Naive thymus-derived CD4-positive, alpha-beta T cell (primary cell): ENCODE measurements at regions not wholly inside any gene's neighbourhood (a gene's known extent, or its start where the extent isn't known, plus 50 kb on each side); places are given as distances from the start of the nearest gene placed in this dataset.

Experiments used
- ATAC-seq: fragments of 150-1000 bp; cut with Tn5 transposase; 2 replicates; pipeline ENCODE4 v1.10.0; 2021; ENCODE audit warnings: mild to moderate bottlenecking, moderate library complexity
- CTCF ChIA-PET: fragments of 350-600 bp; sonication (Branson Sonifier 250); formaldehyde crosslinking; loops from one replicate; lab custom pipeline; 2021; ENCODE audit warnings: antibody characterized with exemption; lab: Charles Lee
- POLR2A ChIA-PET: fragments of 350-600 bp; sonication (Branson Sonifier 250); formaldehyde crosslinking; loops from one replicate; lab custom pipeline; 2021; ENCODE audit warnings: antibody characterized with exemption, inconsistent platforms; lab: Charles Lee
- DNase-seq, 9 donors: peaks; one replicate each; pipeline versions ENCODE4 v3.0.0 to v3.0.0-alpha.2; 2020 to 2022; ENCODE audit warnings: mixed read lengths in 1 of 9
- H3K27ac ChIP-seq: one replicate; pipeline ENCODE4 v1.7.0; 2013; ENCODE audit warnings: mild to moderate bottlenecking, low read depth, low read length, moderate library complexity
- H3K27me3 ChIP-seq, 2 donors: one replicate each; pipeline ENCODE4 v1.7.0; 2013; ENCODE audit warnings: low read length in 2 of 2, mild to moderate bottlenecking in 2 of 2, moderate library complexity in 2 of 2; ENCODE audit not compliant: control insufficient read depth in 2 of 2, insufficient read depth in 2 of 2
- H3K36me3 ChIP-seq, 3 experiments: 1 replicate in 2 of 3; 2 replicates in 1 of 3; pipeline ENCODE4 v1.7.0; 2013; ENCODE audit warnings: low read length in 3 of 3, mild to moderate bottlenecking in 3 of 3, moderate library complexity in 1 of 3; ENCODE audit not compliant: insufficient read depth in 3 of 3, control insufficient read depth in 2 of 3
- H3K4me1 ChIP-seq, 2 donors: one replicate each; pipeline ENCODE4 v1.7.0; 2013; ENCODE audit warnings: low read length in 2 of 2, mild to moderate bottlenecking in 2 of 2, moderate library complexity in 1 of 2; ENCODE audit not compliant: control insufficient read depth in 2 of 2, insufficient read depth in 2 of 2
- H3K4me3 ChIP-seq: 2 replicates; pipeline ENCODE4 v1.7.0; 2013; ENCODE audit warnings: mild to moderate bottlenecking, low read length
- H3K9me3 ChIP-seq, 3 experiments: 1 replicate in 2 of 3; 2 replicates in 1 of 3; pipeline ENCODE4 v1.7.0; 2013; ENCODE audit warnings: low read length in 3 of 3; ENCODE audit not compliant: control insufficient read depth in 2 of 3
- H3K27ac Mint-ChIP-seq, 9 donors: one replicate each; pipeline ENCODE4 v1.8.0; 2020 to 2022; ENCODE audit warnings: mixed read lengths in 9 of 9, mild to moderate bottlenecking in 8 of 9, moderate library complexity in 5 of 9, inconsistent platforms in 2 of 9
- H3K27me3 Mint-ChIP-seq, 5 donors: one replicate each; pipeline ENCODE4 v1.8.0; 2021 to 2022; ENCODE audit warnings: mixed read lengths in 5 of 5, mild to moderate bottlenecking in 1 of 5
- H3K36me3 Mint-ChIP-seq, 5 donors: one replicate each; pipeline ENCODE4 v1.8.0; 2020 to 2022; ENCODE audit warnings: mixed read lengths in 5 of 5, mild to moderate bottlenecking in 3 of 5, inconsistent platforms in 1 of 5
- H3K4me1 Mint-ChIP-seq, 7 donors: one replicate each; pipeline ENCODE4 v1.8.0; 2020 to 2022; ENCODE audit warnings: mixed read lengths in 7 of 7, mild to moderate bottlenecking in 3 of 7, inconsistent platforms in 1 of 7
- H3K4me3 Mint-ChIP-seq, 10 donors: one replicate each; pipeline ENCODE4 v1.8.0; 2020 to 2022; ENCODE audit warnings: mild to moderate bottlenecking in 10 of 10, mixed read lengths in 10 of 10, moderate library complexity in 6 of 10, inconsistent platforms in 2 of 10
- H3K9me3 Mint-ChIP-seq, 11 donors: one replicate each; pipeline ENCODE4 v1.8.0; 2020 to 2022; ENCODE audit warnings: mixed read lengths in 11 of 11, mild to moderate bottlenecking in 4 of 11, inconsistent platforms in 1 of 11, moderate library complexity in 1 of 11
- intact Hi-C, 2 donors: fragments of 100-400 bp; cut with micrococcal nuclease; formaldehyde crosslinking; loops; one replicate each; pipeline ENCODE4 v1.15.1; 2023

DNA sequence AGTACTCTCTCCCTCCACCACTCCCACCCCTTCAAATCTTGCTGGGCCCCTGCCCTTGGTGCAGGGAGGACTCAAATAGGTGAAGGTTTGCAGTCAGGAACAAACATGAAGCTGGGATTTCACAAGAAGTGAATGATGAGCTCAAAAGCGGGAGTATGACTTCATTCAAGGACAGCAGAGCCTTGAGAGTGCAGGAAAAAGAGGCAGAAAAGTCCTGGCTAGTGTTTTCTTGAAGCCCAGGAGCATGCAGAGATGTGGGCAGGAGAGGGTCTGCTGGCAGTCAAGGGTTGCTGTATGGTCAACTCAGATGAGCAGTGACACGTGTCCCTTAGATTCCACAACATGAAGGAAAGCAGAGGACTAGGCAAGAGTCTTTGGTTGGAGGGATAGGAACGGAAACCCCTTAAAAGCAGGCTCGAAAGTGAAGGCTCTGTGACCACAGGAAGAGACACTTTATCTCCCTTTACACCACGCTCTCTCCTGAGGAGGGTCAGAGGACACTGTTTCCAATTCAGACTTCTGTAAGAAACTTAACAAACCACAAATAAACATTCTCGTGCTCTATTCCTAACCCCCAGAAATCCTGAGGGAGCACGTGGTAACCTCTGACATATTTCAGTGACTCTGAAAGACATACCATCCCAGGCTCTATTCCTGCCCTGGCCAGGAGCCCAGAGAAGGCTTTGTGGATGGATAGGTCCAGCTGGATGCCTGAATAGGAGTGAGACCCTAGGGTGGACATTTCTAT lies 168.0 kb upstream of the NDN start:
- peaks cover 0 to 1% (median 0%) of the 10 kb centered on the region in 7 donors for H3K4me1 Mint-ChIP-seq
- Histone ChIP-seq H3K4me3 (no peak overlapping the region), H3K27ac (no peak overlapping the region), H3K9me3 (no peaks in the 10 kb centered on the region), H3K4me1 (no peaks in the 10 kb centered on the region), H3K27me3 (no peaks in the 10 kb centered on the region), H3K36me3 (no peaks in the 10 kb centered on the region)
- ChIA-PET CTCF (no interaction called here), POLR2A (no interaction called here)
- intact Hi-C loops, result no loop called here
- no peaks in the 10 kb centered on the region for H3K36me3 Mint-ChIP-seq
- ATAC-seq, result no peak
- no peak for DNase-seq
- peaks cover 0 to 15% (median 5%) of the 10 kb centered on the region in 11 donors for H3K9me3 Mint-ChIP-seq
- H3K27me3 Mint-ChIP-seq, result peaks cover 0 to 17% (median 3%) of the 10 kb centered on the region in 5 donors
- H3K4me3 Mint-ChIP-seq, result no peak overlapping the region
- H3K27ac Mint-ChIP-seq, result no peak overlapping the region

DNA sequence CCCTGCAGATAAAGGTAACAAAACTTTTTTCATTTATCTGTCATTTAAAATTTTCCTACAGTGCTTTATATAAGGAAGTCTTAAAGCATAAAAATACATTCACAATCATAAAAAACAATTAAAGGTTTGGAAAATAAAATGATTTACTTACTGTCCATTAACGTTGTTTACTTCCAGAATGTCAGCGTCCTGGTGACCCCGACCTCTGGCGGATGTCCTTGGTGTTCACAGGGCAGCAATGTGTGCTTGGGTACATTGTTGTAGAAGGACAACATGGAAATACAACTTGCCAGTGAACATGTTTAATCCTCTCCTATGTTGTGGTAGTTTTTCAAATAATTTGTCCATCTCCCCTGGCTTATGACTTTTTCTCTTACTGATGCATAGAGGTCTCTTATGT lies 168.8 kb upstream of the NDN start:
- DNase-seq (no peak), ATAC-seq (no peak)
- CTCF ChIA-PET, result no interaction called here
- Mint-ChIP-seq H3K27me3 (peaks cover 0 to 17% (median 3%) of the 10 kb centered on the region in 5 donors), H3K4me1 (peaks cover 0 to 1% (median 0%) of the 10 kb centered on the region in 7 donors), H3K27ac (no peak overlapping the region), H3K4me3 (no peak overlapping the region), H3K36me3 (no peaks in the 10 kb centered on the region), H3K9me3 (peaks cover 0 to 15% (median 5%) of the 10 kb centered on the region in 11 donors)
- H3K36me3 ChIP-seq, result no peaks in the 10 kb centered on the region
- no peak overlapping the region for H3K4me3 ChIP-seq
- no peak overlapping the region for H3K27ac ChIP-seq
- intact Hi-C loops, result no loop called here
- no peaks in the 10 kb centered on the region for H3K27me3 ChIP-seq
- POLR2A ChIA-PET, result no interaction called here
- H3K9me3 ChIP-seq, result no peaks in the 10 kb centered on the region
- no peaks in the 10 kb centered on the region for H3K4me1 ChIP-seq

- no peaks in the 10 kb centered on the region for H3K4me1 ChIP-seq
- H3K36me3 Mint-ChIP-seq, result peaks cover 0 to 4% (median 0%) of the 10 kb centered on the region in 5 donors
- H3K27me3 Mint-ChIP-seq, result peaks cover 0 to 17% (median 3%) of the 10 kb centered on the region in 5 donors
- H3K27ac Mint-ChIP-seq, result no peak overlapping the region
- ChIA-PET POLR2A (no interaction called here), CTCF (no interaction called here)
- H3K4me1 Mint-ChIP-seq, result peaks cover 0 to 1% (median 0%) of the 10 kb centered on the region in 7 donors
- intact Hi-C loops, result no loop called here
- H3K9me3 ChIP-seq, result no peaks in the 10 kb centered on the region
- no peak for DNase-seq
- no peak overlapping the region for H3K4me3 ChIP-seq
- H3K36me3 ChIP-seq, result no peaks in the 10 kb centered on the region
- H3K27ac ChIP-seq, result no peak overlapping the region
- H3K4me3 Mint-ChIP-seq, result no peak overlapping the region
- ATAC-seq, result no peak
- H3K9me3 Mint-ChIP-seq, result peaks cover 0 to 16% (median 4%) of the 10 kb centered on the region in 11 donors
- H3K27me3 ChIP-seq, result no peaks in the 10 kb centered on the region
Observed at GRCh38 chr15:23857028-23857641, 170.0 kb upstream of the NDN start.

GRCh38 chr15:23859008-23859407 lies 171.9 kb upstream of the NDN start:
- intact Hi-C loops, result no loop called here
- CTCF ChIA-PET, result no interaction called here

DNA sequence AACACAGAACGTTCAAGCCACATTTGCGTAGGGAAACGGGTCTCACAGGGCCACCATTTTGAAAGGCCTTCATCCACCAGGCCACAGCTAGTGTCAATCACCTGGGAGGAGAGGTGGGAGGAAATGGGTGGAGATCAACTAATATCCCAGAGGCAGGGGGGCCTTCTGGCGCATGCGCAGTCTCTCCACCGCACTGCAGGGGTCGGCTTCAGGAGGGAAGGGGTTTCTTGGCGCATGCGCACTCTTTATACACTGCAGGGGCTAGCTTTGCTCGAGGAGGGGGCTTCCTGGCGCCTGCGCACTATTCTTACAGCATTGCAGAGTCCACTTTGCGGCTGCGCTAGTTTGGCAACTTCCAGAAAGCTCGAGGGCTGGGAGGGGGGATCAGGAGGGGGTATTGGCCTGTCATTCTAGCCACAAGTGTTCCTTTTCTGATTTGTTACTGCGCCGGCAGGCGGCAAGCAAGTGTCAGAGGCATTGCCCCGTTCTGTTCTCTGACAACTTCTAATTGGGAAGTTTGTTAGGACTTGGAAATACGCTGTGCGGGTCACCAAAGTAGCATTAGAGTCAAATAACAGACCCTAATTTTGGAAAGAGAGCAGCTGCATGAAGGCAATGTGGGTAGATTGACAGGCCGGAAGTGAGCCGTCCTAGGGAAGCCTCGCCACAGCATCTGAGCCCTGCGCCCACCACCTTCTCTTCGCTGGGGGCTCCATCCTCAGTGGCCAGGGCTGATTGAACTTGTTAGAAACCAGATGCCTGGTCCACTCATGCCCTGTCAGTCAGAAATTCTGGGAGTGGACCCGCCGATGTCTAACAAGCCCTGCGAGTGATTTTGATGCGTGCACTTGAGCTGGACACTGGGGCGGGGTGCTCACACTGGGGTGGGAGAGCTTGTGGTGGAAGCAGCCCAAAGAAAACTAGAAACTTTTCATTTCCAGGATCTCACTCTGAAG lies 173.5 kb upstream of the NDN start:
- Mint-ChIP-seq H3K4me3 (no peak overlapping the region), H3K4me1 (peaks cover 0 to 1% (median 0%) of the 10 kb centered on the region in 7 donors), H3K27ac (no peak overlapping the region), H3K36me3 (peaks cover 0 to 4% (median 0%) of the 10 kb centered on the region in 5 donors), H3K27me3 (peaks cover 0 to 11% (median 0%) of the 10 kb centered on the region in 5 donors), H3K9me3 (peaks cover 0 to 22% (median 8%) of the 10 kb centered on the region in 11 donors)
- H3K9me3 ChIP-seq, result no peaks in the 10 kb centered on the region
- H3K27me3 ChIP-seq, result no peaks in the 10 kb centered on the region
- ATAC-seq, result no peak
- no peak for DNase-seq
- no peak overlapping the region for H3K27ac ChIP-seq
- H3K4me1 ChIP-seq, result no peaks in the 10 kb centered on the region
- H3K36me3 ChIP-seq, result no peaks in the 10 kb centered on the region
- ChIA-PET POLR2A (no interaction called here), CTCF (no interaction called here)
- intact Hi-C loops, result no loop called here
- no peak overlapping the region for H3K4me3 ChIP-seq

More at GRCh38 chr15:23859008-23859407, 171.9 kb upstream of the NDN start:
- Mint-ChIP-seq H3K4me3 (no peak overlapping the region), H3K4me1 (peaks cover 0 to 1% (median 0%) of the 10 kb centered on the region in 7 donors), H3K36me3 (peaks cover 0 to 4% (median 0%) of the 10 kb centered on the region in 5 donors), H3K9me3 (peaks cover 0 to 22% (median 8%) of the 10 kb centered on the region in 11 donors), H3K27me3 (peaks cover 0 to 15% (median 4%) of the 10 kb centered on the region in 5 donors), H3K27ac (no peak overlapping the region)
- Histone ChIP-seq H3K4me1 (no peaks in the 10 kb centered on the region), H3K27me3 (no peaks in the 10 kb centered on the region), H3K27ac (no peak overlapping the region), H3K9me3 (no peaks in the 10 kb centered on the region), H3K36me3 (no peaks in the 10 kb centered on the region), H3K4me3 (no peak overlapping the region)
- ATAC-seq (no peak), DNase-seq (no peak)
- POLR2A ChIA-PET, result no interaction called here

DNA sequence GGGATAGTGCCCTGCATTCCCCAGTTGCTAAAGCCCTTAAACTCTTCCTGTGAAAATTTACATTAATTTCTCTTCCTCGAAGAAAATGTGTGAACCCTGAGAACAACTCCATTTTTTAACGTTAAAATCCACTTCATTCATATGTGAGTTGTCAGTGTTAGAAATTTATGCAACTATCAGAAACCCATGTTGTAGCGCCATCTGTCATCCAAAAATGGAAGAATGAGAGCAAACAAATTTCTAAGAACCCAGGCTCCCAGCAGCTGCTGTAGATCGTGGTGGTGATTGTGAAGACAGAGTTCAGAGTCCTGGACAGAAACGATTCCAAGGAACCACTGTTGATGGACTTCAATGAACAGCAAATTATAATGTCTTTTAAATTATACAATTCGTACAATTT lies 179.7 kb upstream of the NDN start:
- POLR2A ChIA-PET, result no interaction called here

More for the DNA sequence above, 179.7 kb upstream of the NDN start:
- Mint-ChIP-seq H3K4me1 (no peaks in the 10 kb centered on the region), H3K4me3 (no peak overlapping the region), H3K9me3 (peaks cover 0 to 10% (median 5%) of the 10 kb centered on the region in 11 donors), H3K36me3 (no peaks in the 10 kb centered on the region), H3K27ac (no peak overlapping the region), H3K27me3 (peaks cover 0 to 12% (median 6%) of the 10 kb centered on the region in 5 donors)
- Histone ChIP-seq H3K4me3 (no peak overlapping the region), H3K27ac (no peak overlapping the region), H3K9me3 (no peaks in the 10 kb centered on the region), H3K36me3 (no peaks in the 10 kb centered on the region), H3K4me1 (no peaks in the 10 kb centered on the region), H3K27me3 (no peaks in the 10 kb centered on the region)
- intact Hi-C loops, result no loop called here
- DNase-seq, result no peak
- ATAC-seq, result no peak
- CTCF ChIA-PET, result no interaction called here
